ENCODE measurements at regions not wholly inside any gene's neighbourhood (a gene's known extent, or its start where the extent isn't known, plus 50 kb on each side); places are given as distances from the start of the nearest gene placed in this dataset.
"Not testable (repeated sequence)": the region's sequence is repeated elsewhere in the genome, so short reads cannot be mapped to it uniquely, and the experiment has no call there.

GRCh38 chr9:110128664-110129329 lies 79.2 kb downstream of the C9orf152 start:
- H3K27ac ChIP-seq = no peak overlapping the region
- DNase-seq (ENCODE audit: low read depth, low spot score) = no peak

- no peak overlapping the region for H3K27ac ChIP-seq
- DNase-seq (ENCODE audit: low read depth, low spot score) = no peak
Observed at GRCh38 chr9:110129425-110129824, 78.5 kb downstream of the C9orf152 start.

- H3K27ac ChIP-seq = no peak overlapping the region
- no peak for DNase-seq (ENCODE audit: low read depth, low spot score)
Observed at GRCh38 chr9:110130211-110130610, 77.7 kb downstream of the C9orf152 start.

GRCh38 chr9:110130791-110131416 lies 77.1 kb downstream of the C9orf152 start:
- peak overlapping the region; percentile 6 for H3K27ac ChIP-seq
- no peak for DNase-seq (ENCODE audit: low read depth, low spot score)

GRCh38 chr9:110131499-110131898 lies 76.5 kb downstream of the C9orf152 start:
- no peak for DNase-seq (ENCODE audit: low read depth, low spot score)
- peak overlapping the region; percentile 6 for H3K27ac ChIP-seq

GRCh38 chr9:110132531-110132930 lies 75.4 kb downstream of the C9orf152 start:
- not testable (repeated sequence) for H3K27ac ChIP-seq; DNase-seq (ENCODE audit: low read depth, low spot score)

- no peak overlapping the region for H3K27ac ChIP-seq
Observed at GRCh38 chr9:110133059-110133458, 74.9 kb downstream of the C9orf152 start.

GRCh38 chr9:110133608-110134210 lies 74.2 kb downstream of the C9orf152 start:
- H3K27ac ChIP-seq = no peak overlapping the region
- DNase-seq (ENCODE audit: low read depth, low spot score) = peak; percentile 29

More at GRCh38 chr9:110133059-110133458, 74.9 kb downstream of the C9orf152 start:
- DNase-seq (ENCODE audit: low read depth, low spot score) = no peak

- H3K27ac ChIP-seq = no peak overlapping the region
- no peak for DNase-seq (ENCODE audit: low read depth, low spot score)
Observed at GRCh38 chr9:110135846-110136245, 72.1 kb downstream of the C9orf152 start.

GRCh38 chr9:110136802-110137201 lies 71.2 kb downstream of the C9orf152 start:
- H3K27ac ChIP-seq = no peak overlapping the region
- DNase-seq (ENCODE audit: low read depth, low spot score) = no peak

GRCh38 chr9:110140276-110140675 lies 67.7 kb downstream of the C9orf152 start:
- DNase-seq (ENCODE audit: low read depth, low spot score) = no peak
- peak overlapping the region; percentile 54 for H3K27ac ChIP-seq

GRCh38 chr9:110141227-110141793 lies 66.6 kb downstream of the C9orf152 start:
- peak; percentile 55 for DNase-seq (ENCODE audit: low read depth, low spot score)
- peak overlapping the region; percentile 54 for H3K27ac ChIP-seq

- peak overlapping the region; percentile 54 for H3K27ac ChIP-seq
- DNase-seq (ENCODE audit: low read depth, low spot score) = no peak
Observed at GRCh38 chr9:110142253-110142652, 65.7 kb downstream of the C9orf152 start.

- no peak for DNase-seq (ENCODE audit: low read depth, low spot score)
- no peak overlapping the region for H3K27ac ChIP-seq
Observed at GRCh38 chr9:110142868-110143481, 65.0 kb downstream of the C9orf152 start.

GRCh38 chr9:110143485-110143884 lies 64.5 kb downstream of the C9orf152 start:
- DNase-seq (ENCODE audit: low read depth, low spot score) = no peak
- no peak overlapping the region for H3K27ac ChIP-seq

- H3K27ac ChIP-seq = no peak overlapping the region
- no peak for DNase-seq (ENCODE audit: low read depth, low spot score)
Observed at GRCh38 chr9:110143950-110144545, 63.9 kb downstream of the C9orf152 start.

GRCh38 chr9:110146373-110146772 lies 61.6 kb downstream of the C9orf152 start:
- no peak for DNase-seq (ENCODE audit: low read depth, low spot score)
- H3K27ac ChIP-seq = no peak overlapping the region

GRCh38 chr9:110148384-110148783 lies 59.6 kb downstream of the C9orf152 start:
- no peak overlapping the region for H3K27ac ChIP-seq
- DNase-seq (ENCODE audit: low read depth, low spot score) = no peak

- H3K27ac ChIP-seq = no peak overlapping the region
- DNase-seq (ENCODE audit: low read depth, low spot score) = no peak
Observed at GRCh38 chr9:110148891-110149290, 59.1 kb downstream of the C9orf152 start.
